ENCODE measurements at regions not wholly inside any gene's neighbourhood (a gene's known extent, or its start where the extent isn't known, plus 50 kb on each side); places are given as distances from the start of the nearest gene placed in this dataset.

- Histone ChIP-seq H2AFZ (ENCODE audit: low read depth, low read length, severe bottlenecking) (no peak overlapping the region), H3K36me3 (ENCODE audit: low read length) (no peaks in the 10 kb centered on the region), H4K20me1 (ENCODE audit: low read depth, low read length) (no peaks in the 10 kb centered on the region), H3K79me2 (ENCODE audit: insufficient read depth, low read length) (no peaks in the 10 kb centered on the region), H3K9me3 (ENCODE audit: insufficient read depth, low read length) (no peaks in the 10 kb centered on the region), H3K9me2 (replicated peaks; ENCODE audit: insufficient read depth, low read length) (no peaks in the 10 kb centered on the region), H3K4me2 (ENCODE audit: low read depth, low read length, poor library complexity, severe bottlenecking) (no peak overlapping the region), H3K4me3 (ENCODE audit: insufficient read depth, low read length, poor library complexity, severe bottlenecking) (no peak overlapping the region), H3F3A (ENCODE audit: insufficient read depth) (no peaks in the 10 kb centered on the region), H3K27me3 (ENCODE audit: low read length) (no peaks in the 10 kb centered on the region), H3K27ac (ENCODE audit: low read depth, low read length) (no peak overlapping the region), H3K9ac (ENCODE audit: low read length) (no peak overlapping the region)
- no peak for TF ChIP-seq EZH2phosphoT487 (conservative IDR thresholded peaks at IDR 0.05; ENCODE audit: low read length)
- TF ChIP-seq CTCF (IDR thresholded peaks at IDR 0.05; ENCODE audit: insufficient read depth, low read length, poor library complexity, severe bottlenecking), result no peak
These were observed 55.3 kb upstream of the VGLL4 start for GRCh38 chr3:11699083-11699427.

GRCh38 chr3:11698326-11699082 is 54.8 kb upstream of the VGLL4 start:
- Histone ChIP-seq H3K4me2 (ENCODE audit: low read depth, low read length, poor library complexity, severe bottlenecking) (no peak overlapping the region), H2AFZ (ENCODE audit: low read depth, low read length, severe bottlenecking) (no peak overlapping the region), H3K36me3 (ENCODE audit: low read length) (no peaks in the 10 kb centered on the region), H3K9ac (ENCODE audit: low read length) (no peak overlapping the region), H3K4me3 (ENCODE audit: insufficient read depth, low read length, poor library complexity, severe bottlenecking) (no peak overlapping the region), H3K9me3 (ENCODE audit: insufficient read depth, low read length) (no peaks in the 10 kb centered on the region), H3K79me2 (ENCODE audit: insufficient read depth, low read length) (no peaks in the 10 kb centered on the region), H3K27ac (ENCODE audit: low read depth, low read length) (no peak overlapping the region), H3F3A (ENCODE audit: insufficient read depth) (no peaks in the 10 kb centered on the region), H4K20me1 (ENCODE audit: low read depth, low read length) (no peaks in the 10 kb centered on the region), H3K27me3 (ENCODE audit: low read length) (no peaks in the 10 kb centered on the region), H3K9me2 (replicated peaks; ENCODE audit: insufficient read depth, low read length) (no peaks in the 10 kb centered on the region)
- no peak for TF ChIP-seq EZH2phosphoT487 (conservative IDR thresholded peaks at IDR 0.05; ENCODE audit: low read length)

- no peak overlapping the region for H3K9ac ChIP-seq (ENCODE audit: low read length)
- H3K79me2 ChIP-seq (ENCODE audit: insufficient read depth, low read length), result no peaks in the 10 kb centered on the region
- no peaks in the 10 kb centered on the region for H3K9me2 ChIP-seq (replicated peaks; ENCODE audit: insufficient read depth, low read length)
- H3K9me3 ChIP-seq (ENCODE audit: insufficient read depth, low read length), result no peaks in the 10 kb centered on the region
- no peaks in the 10 kb centered on the region for H4K20me1 ChIP-seq (ENCODE audit: low read depth, low read length)
- H3K4me3 ChIP-seq (ENCODE audit: insufficient read depth, low read length, poor library complexity, severe bottlenecking), result no peak overlapping the region
- no peak overlapping the region for H3K4me2 ChIP-seq (ENCODE audit: low read depth, low read length, poor library complexity, severe bottlenecking)
- no peak for TF ChIP-seq EZH2phosphoT487 (conservative IDR thresholded peaks at IDR 0.05; ENCODE audit: low read length)
- no peak for TF ChIP-seq CTCF (IDR thresholded peaks at IDR 0.05; ENCODE audit: insufficient read depth, low read length, poor library complexity, severe bottlenecking)
- H3F3A ChIP-seq (ENCODE audit: insufficient read depth), result no peaks in the 10 kb centered on the region
- H3K27me3 ChIP-seq (ENCODE audit: low read length), result no peaks in the 10 kb centered on the region
- H2AFZ ChIP-seq (ENCODE audit: low read depth, low read length, severe bottlenecking), result no peak overlapping the region
- no peaks in the 10 kb centered on the region for H3K36me3 ChIP-seq (ENCODE audit: low read length)
- H3K27ac ChIP-seq (ENCODE audit: low read depth, low read length), result no peak overlapping the region
These were observed 54.0 kb upstream of the VGLL4 start for GRCh38 chr3:11697701-11698100.

GRCh38 chr3:11696054-11696453 is 52.3 kb upstream of the VGLL4 start:
- H3K36me3 ChIP-seq (ENCODE audit: low read length), result no peaks in the 10 kb centered on the region
- H3F3A ChIP-seq (ENCODE audit: insufficient read depth), result no peaks in the 10 kb centered on the region
- no peaks in the 10 kb centered on the region; the same call in 1 of the 2 replicates for H4K20me1 ChIP-seq (ENCODE audit: low read depth, low read length)
- H3K9ac ChIP-seq (ENCODE audit: low read length), result no peak overlapping the region
- H3K4me3 ChIP-seq (ENCODE audit: insufficient read depth, low read length, poor library complexity, severe bottlenecking), result no peak overlapping the region
- TF ChIP-seq CTCF (IDR thresholded peaks at IDR 0.05; ENCODE audit: insufficient read depth, low read length, poor library complexity, severe bottlenecking) (no peak), EZH2phosphoT487 (conservative IDR thresholded peaks at IDR 0.05; ENCODE audit: low read length) (no peak)
- no peak overlapping the region for H2AFZ ChIP-seq (ENCODE audit: low read depth, low read length, severe bottlenecking)
- no peaks in the 10 kb centered on the region for H3K79me2 ChIP-seq (ENCODE audit: insufficient read depth, low read length)
- no peak overlapping the region for H3K27ac ChIP-seq (ENCODE audit: low read depth, low read length)
- no peaks in the 10 kb centered on the region for H3K9me2 ChIP-seq (replicated peaks; ENCODE audit: insufficient read depth, low read length)
- no peaks in the 10 kb centered on the region for H3K27me3 ChIP-seq (ENCODE audit: low read length)
- no peak overlapping the region for H3K4me2 ChIP-seq (ENCODE audit: low read depth, low read length, poor library complexity, severe bottlenecking)
- no peaks in the 10 kb centered on the region for H3K9me3 ChIP-seq (ENCODE audit: insufficient read depth, low read length)

Data from SU-DHL-6 (cell line).